ENCODE measurements at regions not wholly inside any gene's neighbourhood (a gene's known extent, or its start where the extent isn't known, plus 50 kb on each side); places are given as distances from the start of the nearest gene placed in this dataset.

GRCh38 chr11:42996421-42997307 lies 315.1 kb upstream of the API5 start:
- no peak for TF ChIP-seq POLR2A (IDR thresholded peaks at IDR 0.05)
- TF ChIP-seq CTCF (IDR thresholded peaks at IDR 0.05) = no peak

Measured in uterus (tissue), 2 donors.